Mucosa of descending colon (tissue), 3 donors: ENCODE measurements at regions not wholly inside any gene's neighbourhood (a gene's known extent, or its start where the extent isn't known, plus 50 kb on each side); places are given as distances from the start of the nearest gene placed in this dataset.

Experiments used
- ATAC-seq: fragments of 200-7000 bp; cut with Tn5 transposase; one replicate; pipeline ENCODE4 v1.9.1; 2020; ENCODE audit warnings: mild to moderate bottlenecking, moderate library complexity
- DNase-seq, 3 donors: peaks; one replicate each; pipeline ENCODE4 v3.0.0-alpha.2; 2020
- H3K36me3 ChIP-seq: fragments of 200-600 bp; one replicate; pipeline ENCODE4 v1.8.0; 2021; ENCODE audit warnings: low read depth, mild to moderate bottlenecking
- H3K4me1 ChIP-seq: fragments of 200-600 bp; one replicate; pipeline ENCODE4 v1.8.0; 2021; ENCODE audit warnings: low read depth, mild to moderate bottlenecking
- H3K4me3 ChIP-seq: fragments of 200-600 bp; one replicate; pipeline ENCODE4 v1.8.0; 2021; ENCODE audit warnings: mild to moderate bottlenecking
- H3K9me3 ChIP-seq: fragments of 200-600 bp; one replicate; pipeline ENCODE4 v1.8.0; 2021; ENCODE audit warnings: mild to moderate bottlenecking
- CTCF ChIP-seq: fragments of 200-600 bp; IDR thresholded peaks from one replicate; pipeline ENCODE4 v1.8.0; 2022; ENCODE audit warnings: antibody characterized with exemption, mild to moderate bottlenecking
- intact Hi-C, 2 donors: fragments of 100-400 bp; cut with DNase I in 1 of 2; cut with micrococcal nuclease in 1 of 2; formaldehyde crosslinking; loops; one replicate each; pipeline versions ENCODE4 v1.11.0 to v1.11.1; 2022; cut with DNase I, micrococcal nuclease
- donor health status: DM: no; HTN: no; CAD: no; lungs with moderate emphysema.
- donor health status: DM: no; HTN: no; CAD: no.
- donor health status: DM: no; HTN: yes; CAD: no.

GRCh38 chr3:3578718-3579117, 220.5 kb upstream of the LRRN1 start:
- no peak for TF ChIP-seq CTCF
- no peaks in the 10 kb centered on the region for H3K36me3 ChIP-seq
- no peaks in the 10 kb centered on the region for H3K4me1 ChIP-seq
- no peaks in the 10 kb centered on the region for H3K9me3 ChIP-seq
- intact Hi-C loops, result no loop called here
- H3K4me3 ChIP-seq, result no peak overlapping the region
- DNase-seq (no peak), ATAC-seq (no peak)

GRCh38 chr3:3577823-3578222, 221.4 kb upstream of the LRRN1 start:
- H3K36me3 ChIP-seq, result no peaks in the 10 kb centered on the region
- H3K9me3 ChIP-seq, result no peaks in the 10 kb centered on the region
- no peak overlapping the region for H3K4me3 ChIP-seq
- no peak for ATAC-seq
- no peaks in the 10 kb centered on the region for H3K4me1 ChIP-seq
- TF ChIP-seq CTCF, result no peak
- DNase-seq, result peak in 1 of 3 donors; percentile 38
- intact Hi-C loops, result no loop called here

- no peaks in the 10 kb centered on the region for H3K9me3 ChIP-seq
- H3K4me3 ChIP-seq, result no peak overlapping the region
- H3K36me3 ChIP-seq, result no peaks in the 10 kb centered on the region
- DNase-seq, result no peak
- intact Hi-C loops, result no loop called here
- ATAC-seq, result no peak
- peaks cover 5% of the 10 kb centered on the region for H3K4me1 ChIP-seq
- no peak for TF ChIP-seq CTCF
Observed at GRCh38 chr3:3573341-3573740, 225.9 kb upstream of the LRRN1 start.

GRCh38 chr3:3560591-3561311, 238.5 kb upstream of the LRRN1 start:
- Histone ChIP-seq H3K4me1 (no peaks in the 10 kb centered on the region), H3K36me3 (no peaks in the 10 kb centered on the region), H3K9me3 (no peaks in the 10 kb centered on the region), H3K4me3 (no peak overlapping the region)
- ATAC-seq, result no peak
- TF ChIP-seq CTCF, result no peak
- intact Hi-C loops, result no loop called here
- DNase-seq, result no peak

- no peak for TF ChIP-seq CTCF
Observed at GRCh38 chr3:3559786-3560185, 239.4 kb upstream of the LRRN1 start.

GRCh38 chr3:3556078-3556477, 243.2 kb upstream of the LRRN1 start:
- ATAC-seq, result no peak

More at GRCh38 chr3:3559786-3560185, 239.4 kb upstream of the LRRN1 start:
- DNase-seq (no peak), ATAC-seq (no peak)
- Histone ChIP-seq H3K4me3 (no peak overlapping the region), H3K36me3 (no peaks in the 10 kb centered on the region), H3K9me3 (no peaks in the 10 kb centered on the region), H3K4me1 (no peaks in the 10 kb centered on the region)
- intact Hi-C loops, result no loop called here

More at GRCh38 chr3:3556078-3556477, 243.2 kb upstream of the LRRN1 start:
- Histone ChIP-seq H3K9me3 (no peaks in the 10 kb centered on the region), H3K4me1 (no peaks in the 10 kb centered on the region), H3K36me3 (no peaks in the 10 kb centered on the region), H3K4me3 (no peak overlapping the region)
- no peak for TF ChIP-seq CTCF
- intact Hi-C loops, result no loop called here
- no peak for DNase-seq
